ENCODE measurements at regions not wholly inside any gene's neighbourhood (a gene's known extent, or its start where the extent isn't known, plus 50 kb on each side); places are given as distances from the start of the nearest gene placed in this dataset.

DNA sequence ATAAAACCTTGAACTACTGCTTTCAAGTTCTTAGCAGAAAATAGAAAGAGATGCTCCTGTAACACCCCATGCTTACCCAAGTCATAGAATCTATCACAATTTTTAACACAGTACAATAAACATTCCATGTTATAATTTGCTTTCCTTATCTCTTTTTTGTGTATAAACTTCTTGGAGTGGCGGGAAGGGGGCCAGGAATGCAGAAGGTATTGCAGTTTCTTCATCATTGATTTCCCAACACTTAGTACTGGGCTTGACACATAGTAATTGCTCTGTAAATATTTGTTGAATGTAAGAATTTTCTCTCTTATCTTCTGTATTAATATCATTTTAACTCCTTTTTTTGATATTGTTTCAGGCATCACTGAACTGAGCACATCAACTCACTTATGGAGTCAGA, 535.8 kb downstream of the KCTD12 start:
- TF ChIP-seq, protein P1, sequence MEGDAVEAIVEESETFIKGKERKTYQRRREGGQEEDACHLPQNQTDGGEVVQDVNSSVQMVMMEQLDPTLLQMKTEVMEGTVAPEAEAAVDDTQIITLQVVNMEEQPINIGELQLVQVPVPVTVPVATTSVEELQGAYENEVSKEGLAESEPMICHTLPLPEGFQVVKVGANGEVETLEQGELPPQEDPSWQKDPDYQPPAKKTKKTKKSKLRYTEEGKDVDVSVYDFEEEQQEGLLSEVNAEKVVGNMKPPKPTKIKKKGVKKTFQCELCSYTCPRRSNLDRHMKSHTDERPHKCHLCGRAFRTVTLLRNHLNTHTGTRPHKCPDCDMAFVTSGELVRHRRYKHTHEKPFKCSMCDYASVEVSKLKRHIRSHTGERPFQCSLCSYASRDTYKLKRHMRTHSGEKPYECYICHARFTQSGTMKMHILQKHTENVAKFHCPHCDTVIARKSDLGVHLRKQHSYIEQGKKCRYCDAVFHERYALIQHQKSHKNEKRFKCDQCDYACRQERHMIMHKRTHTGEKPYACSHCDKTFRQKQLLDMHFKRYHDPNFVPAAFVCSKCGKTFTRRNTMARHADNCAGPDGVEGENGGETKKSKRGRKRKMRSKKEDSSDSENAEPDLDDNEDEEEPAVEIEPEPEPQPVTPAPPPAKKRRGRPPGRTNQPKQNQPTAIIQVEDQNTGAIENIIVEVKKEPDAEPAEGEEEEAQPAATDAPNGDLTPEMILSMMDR (IDR thresholded peaks at IDR 0.05; ENCODE audit: low read depth, low read length): no peak
- TF ChIP-seq POLR2A (IDR thresholded peaks at IDR 0.05; ENCODE audit: extremely low read depth, insufficient read length): no peak
- TF ChIP-seq, protein P2, sequence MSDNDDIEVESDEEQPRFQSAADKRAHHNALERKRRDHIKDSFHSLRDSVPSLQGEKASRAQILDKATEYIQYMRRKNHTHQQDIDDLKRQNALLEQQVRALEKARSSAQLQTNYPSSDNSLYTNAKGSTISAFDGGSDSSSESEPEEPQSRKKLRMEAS (IDR thresholded peaks at IDR 0.05; ENCODE audit: low read depth, low read length): no peak
- TF ChIP-seq MYC (IDR thresholded peaks at IDR 0.05; ENCODE audit: low read depth, low read length): no peak
